SJSA1 (cell line): ENCODE measurements at regions not wholly inside any gene's neighbourhood (a gene's known extent, or its start where the extent isn't known, plus 50 kb on each side); places are given as distances from the start of the nearest gene placed in this dataset.

Experiments used
- DNase-seq, 2 experiments: peaks; one replicate each; pipeline ENCODE4 v3.0.0-alpha.2; 2015 to 2020; ENCODE audit warnings: low spot score in 2 of 2, low read depth in 1 of 2
- H3K27ac ChIP-seq: fragments of 250-450 bp; sonication (Bioruptor Pico); 2 replicates; pipeline ENCODE4 v1.5.1; 2020; ENCODE audit warnings: mild to moderate bottlenecking, moderate library complexity
- H3K27me3 ChIP-seq: fragments of 250-450 bp; sonication (Bioruptor Pico); replicated peaks from 2 replicates; pipeline ENCODE4 v1.5.1; 2020; ENCODE audit warnings: mild to moderate bottlenecking, moderate library complexity
- H3K36me3 ChIP-seq: fragments of 250-450 bp; sonication (Bioruptor Pico); 2 replicates; pipeline ENCODE4 v1.5.1; 2020; ENCODE audit warnings: mild to moderate bottlenecking
- H3K4me1 ChIP-seq: fragments of 250-450 bp; sonication (Bioruptor Pico); replicated peaks from 2 replicates; pipeline ENCODE4 v1.6.1; 2021; ENCODE audit warnings: mild to moderate bottlenecking
- H3K4me3 ChIP-seq: fragments of 250-450 bp; sonication (Bioruptor Pico); 2 replicates; pipeline ENCODE4 v1.5.1; 2020; ENCODE audit warnings: mild to moderate bottlenecking
- H3K9me3 ChIP-seq: fragments of 250-450 bp; sonication (Bioruptor Pico); replicated peaks from 2 replicates; pipeline ENCODE4 v1.5.1; 2020; ENCODE audit warnings: mild to moderate bottlenecking

DNA sequence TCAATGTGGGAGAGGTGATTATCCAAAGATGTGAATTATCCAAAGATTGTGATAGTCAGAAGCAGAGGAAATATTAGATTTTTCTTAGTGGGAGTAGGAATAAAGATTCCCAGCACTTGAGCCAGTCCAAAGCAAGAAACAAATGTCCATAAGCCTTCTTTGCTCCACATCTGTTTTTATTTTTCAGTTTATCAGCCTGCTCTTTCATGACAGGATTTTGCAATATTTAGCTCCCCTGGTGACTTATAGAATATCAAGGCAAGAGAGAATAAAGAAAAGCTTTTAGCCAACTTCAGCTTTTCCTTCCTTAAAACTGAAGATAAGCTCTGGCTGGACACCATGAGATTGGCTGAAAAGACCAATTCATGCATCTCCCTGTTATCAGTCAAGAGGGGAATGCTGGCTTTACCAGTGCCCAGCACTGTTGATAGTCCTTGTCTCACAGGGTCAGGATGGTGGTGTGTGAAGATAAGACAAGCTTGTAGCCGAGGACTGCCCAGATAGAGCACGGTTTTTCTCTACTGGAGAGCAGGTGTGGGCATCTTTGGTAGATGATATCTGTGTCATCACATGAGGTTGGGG lies 706.5 kb downstream of the KCNJ2 start:
- H3K27me3 ChIP-seq: no peaks in the 10 kb centered on the region
- no peaks in the 10 kb centered on the region for H3K4me1 ChIP-seq
- no peak overlapping the region for H3K27ac ChIP-seq
- no peak for DNase-seq
- H3K4me3 ChIP-seq: no peak overlapping the region
- H3K9me3 ChIP-seq: peaks cover 2% of the 10 kb centered on the region; the same call in 1 of the 2 replicates
- no peaks in the 10 kb centered on the region for H3K36me3 ChIP-seq

DNA sequence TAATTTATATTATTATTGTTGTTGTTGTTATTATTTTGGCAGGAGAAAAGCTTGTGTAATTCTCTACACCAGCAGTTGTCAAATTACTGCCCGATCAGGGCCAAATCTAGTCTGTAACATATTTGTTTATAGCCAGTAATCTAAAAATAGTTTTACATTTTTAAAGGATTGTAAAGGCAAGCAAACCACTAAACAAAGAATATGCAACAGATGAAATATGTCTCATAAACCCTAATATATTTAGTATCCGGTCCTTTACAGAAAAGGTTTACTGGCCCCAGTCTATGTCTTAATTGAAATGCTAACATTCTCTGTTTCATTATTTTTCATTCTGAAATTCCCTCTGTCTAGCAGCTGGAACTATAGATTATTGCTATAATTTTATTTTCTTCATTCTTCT lies 709.5 kb downstream of the KCNJ2 start:
- no peak for DNase-seq
- peaks cover 2% of the 10 kb centered on the region; the same call in 1 of the 2 replicates for H3K9me3 ChIP-seq
- H3K36me3 ChIP-seq: no peaks in the 10 kb centered on the region
- no peak overlapping the region for H3K4me3 ChIP-seq
- H3K27me3 ChIP-seq: no peaks in the 10 kb centered on the region
- H3K4me1 ChIP-seq: no peaks in the 10 kb centered on the region
- no peak overlapping the region for H3K27ac ChIP-seq

DNA sequence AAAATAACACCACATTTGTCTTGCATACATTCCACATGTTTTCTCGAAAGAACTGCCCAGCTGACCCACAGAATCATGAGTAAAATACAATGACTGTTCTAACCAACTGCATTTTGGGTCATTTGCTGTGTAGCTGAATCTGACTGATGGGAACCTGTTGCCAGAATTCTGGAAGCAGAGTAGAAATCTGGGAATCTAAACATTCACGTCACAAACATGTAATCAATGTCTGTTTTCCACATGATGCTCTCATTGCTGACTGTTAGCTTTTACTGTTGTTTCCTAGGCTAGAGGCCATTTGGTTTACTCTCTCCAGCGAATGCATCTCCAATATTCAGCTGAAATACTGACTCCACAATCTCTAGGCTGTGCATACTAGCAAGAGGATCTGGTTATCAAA lies 710.1 kb downstream of the KCNJ2 start:
- H3K4me1 ChIP-seq: no peaks in the 10 kb centered on the region
- H3K27ac ChIP-seq: no peak overlapping the region
- H3K4me3 ChIP-seq: no peak overlapping the region
- H3K9me3 ChIP-seq: peaks cover 2% of the 10 kb centered on the region; the same call in 1 of the 2 replicates
- DNase-seq: no peak
- H3K36me3 ChIP-seq: no peaks in the 10 kb centered on the region
- H3K27me3 ChIP-seq: no peaks in the 10 kb centered on the region

DNA sequence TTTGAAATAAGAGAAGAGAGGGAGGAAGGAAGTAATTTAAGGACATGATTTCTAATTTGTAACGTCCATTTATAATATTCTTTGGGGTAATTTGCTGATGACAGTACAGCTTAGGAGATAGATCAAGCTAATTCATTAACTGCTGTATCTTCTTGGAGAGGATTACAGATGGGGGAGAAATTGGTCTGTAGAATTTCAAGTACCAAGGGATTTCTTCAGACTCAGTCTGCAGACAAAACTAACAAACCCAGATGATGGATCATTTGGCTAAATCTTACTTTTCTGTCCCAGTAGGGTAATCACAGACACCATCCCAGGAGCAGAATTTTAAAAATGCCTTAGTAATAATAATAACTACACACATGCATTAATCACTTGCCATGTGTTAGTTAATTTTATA lies 711.8 kb downstream of the KCNJ2 start:
- no peaks in the 10 kb centered on the region for H3K36me3 ChIP-seq
- no peaks in the 10 kb centered on the region for H3K4me1 ChIP-seq
- no peak for DNase-seq

DNA sequence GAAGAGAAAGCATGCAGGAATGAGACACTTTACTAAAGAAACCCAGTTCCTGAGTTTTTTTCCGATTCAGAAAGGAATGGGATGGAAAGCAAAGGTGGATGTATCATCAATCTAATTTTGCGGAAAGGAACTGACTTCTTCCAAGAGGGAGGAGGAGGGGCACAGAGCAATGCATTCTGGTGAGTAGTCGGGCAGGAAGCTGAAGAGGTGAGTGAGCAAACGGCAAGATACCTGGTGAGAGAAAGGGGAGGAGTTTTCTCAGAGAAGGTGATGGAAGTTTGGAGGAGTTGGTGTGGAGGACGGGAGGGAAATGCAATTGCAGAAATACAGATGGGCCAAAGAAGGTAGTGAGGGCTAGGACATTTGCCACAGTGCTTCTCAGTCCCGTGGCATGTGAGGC lies 713.2 kb downstream of the KCNJ2 start:
- Histone ChIP-seq H3K4me1 (no peaks in the 10 kb centered on the region), H3K4me3 (no peak overlapping the region), H3K9me3 (0 out of 2 replicates have a peak, but pooled peaks cover 2% of the 10 kb centered on the region), H3K27ac (no peak overlapping the region), H3K27me3 (no peaks in the 10 kb centered on the region), H3K36me3 (no peaks in the 10 kb centered on the region)
- no peak for DNase-seq

More for the DNA sequence above, 711.8 kb downstream of the KCNJ2 start:
- H3K4me3 ChIP-seq: no peak overlapping the region
- no peaks in the 10 kb centered on the region for H3K27me3 ChIP-seq
- no peak overlapping the region for H3K27ac ChIP-seq
- H3K9me3 ChIP-seq: peaks cover 2% of the 10 kb centered on the region; the same call in 1 of the 2 replicates

DNA sequence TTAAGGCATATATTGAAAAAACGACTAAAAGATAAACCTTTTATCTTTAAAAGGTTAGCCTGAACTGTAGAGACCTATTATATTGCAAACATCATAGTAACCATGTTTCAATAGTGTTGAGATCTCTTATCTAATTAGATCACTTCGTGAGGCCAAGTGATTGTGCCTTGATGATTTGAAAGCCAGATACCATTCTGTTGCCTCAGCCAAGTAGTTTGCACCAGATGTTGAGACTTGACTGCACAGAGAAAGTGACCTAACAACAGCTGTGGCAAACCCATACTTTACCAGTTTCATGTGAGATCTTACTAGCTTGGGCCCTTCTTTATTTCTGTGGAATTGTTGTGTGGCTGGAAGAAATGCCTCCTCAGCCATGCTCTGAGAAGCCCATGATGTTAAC lies 717.3 kb downstream of the KCNJ2 start:
- Histone ChIP-seq H3K4me1 (no peaks in the 10 kb centered on the region), H3K27me3 (no peaks in the 10 kb centered on the region), H3K9me3 (0 out of 2 replicates have a peak, but pooled peaks cover 4% of the 10 kb centered on the region), H3K4me3 (no peak overlapping the region), H3K36me3 (no peaks in the 10 kb centered on the region), H3K27ac (no peak overlapping the region)
- no peak for DNase-seq

DNA sequence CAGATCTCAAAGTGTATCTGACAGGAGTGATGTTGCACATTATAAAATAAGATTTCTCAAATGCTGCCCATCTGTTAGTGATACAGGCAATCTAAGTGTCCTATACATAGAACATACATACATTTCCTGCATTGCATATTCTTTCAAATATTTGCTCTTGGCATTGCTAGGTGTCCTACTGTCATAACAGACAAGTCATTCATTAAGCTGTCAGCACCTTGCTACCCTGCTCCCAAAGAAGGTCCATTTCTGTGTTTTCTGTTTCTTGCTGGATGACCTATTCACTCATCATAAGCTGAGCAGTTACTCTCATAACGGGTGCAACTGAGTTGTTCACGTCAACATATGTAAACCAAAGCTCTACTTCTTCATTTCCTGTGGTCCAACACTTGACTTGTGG lies 719.0 kb downstream of the KCNJ2 start:
- no peak for DNase-seq
- 0 out of 2 replicates have a peak, but pooled peaks cover 4% of the 10 kb centered on the region for H3K9me3 ChIP-seq
- no peaks in the 10 kb centered on the region for H3K4me1 ChIP-seq
- no peak overlapping the region for H3K4me3 ChIP-seq
- H3K27me3 ChIP-seq: no peaks in the 10 kb centered on the region; the same call in 1 of the 2 replicates
- no peak overlapping the region for H3K27ac ChIP-seq
- H3K36me3 ChIP-seq: no peaks in the 10 kb centered on the region

DNA sequence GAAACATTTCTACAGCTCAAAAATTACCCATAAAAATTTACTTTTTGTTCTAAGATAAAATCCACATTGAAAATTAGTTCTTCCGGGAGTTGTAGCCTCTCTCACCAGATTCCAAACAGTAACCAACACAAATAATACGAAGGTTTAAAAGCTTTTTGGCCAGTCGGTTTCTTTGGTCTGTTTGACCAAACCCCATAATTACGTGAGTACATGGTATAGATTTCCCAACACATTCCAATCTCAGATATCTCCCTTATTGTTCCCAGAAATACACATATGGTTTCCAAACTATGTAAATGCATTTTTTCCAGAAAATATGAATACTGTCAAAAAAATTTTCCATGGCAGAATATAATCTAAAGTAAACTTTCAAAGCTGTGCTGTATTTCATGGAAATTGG lies 722.0 kb downstream of the KCNJ2 start:
- no peak overlapping the region for H3K4me3 ChIP-seq
- no peaks in the 10 kb centered on the region; the same call in 1 of the 2 replicates for H3K27me3 ChIP-seq
- H3K4me1 ChIP-seq: no peaks in the 10 kb centered on the region
- DNase-seq: no peak
- H3K27ac ChIP-seq: no peak overlapping the region
- H3K9me3 ChIP-seq: 0 out of 2 replicates have a peak, but pooled peaks cover 9% of the 10 kb centered on the region
- no peaks in the 10 kb centered on the region for H3K36me3 ChIP-seq

DNA sequence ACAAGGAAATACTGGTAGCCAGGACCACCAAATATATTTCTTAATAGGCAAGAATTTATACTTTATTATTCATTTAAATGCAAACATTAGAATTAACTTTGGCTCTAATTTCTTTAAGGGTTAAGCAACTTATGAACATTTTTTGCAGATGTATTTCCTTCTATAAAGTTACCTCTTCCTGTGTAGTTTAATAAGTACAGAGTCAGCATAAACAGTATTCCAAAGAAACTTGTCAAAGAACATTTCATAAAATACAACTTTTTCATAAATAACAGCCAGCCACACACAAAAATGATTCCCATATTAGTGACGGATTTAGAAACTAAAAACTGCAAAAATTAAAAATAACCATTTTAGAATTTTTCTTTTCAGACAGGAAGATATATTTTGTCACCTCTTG lies 723.2 kb downstream of the KCNJ2 start:
- Histone ChIP-seq H3K36me3 (no peaks in the 10 kb centered on the region), H3K4me1 (no peaks in the 10 kb centered on the region), H3K4me3 (no peak overlapping the region), H3K9me3 (0 out of 2 replicates have a peak, but pooled peaks cover 9% of the 10 kb centered on the region), H3K27me3 (no peaks in the 10 kb centered on the region; the same call in 1 of the 2 replicates), H3K27ac (no peak overlapping the region)
- DNase-seq: no peak

DNA sequence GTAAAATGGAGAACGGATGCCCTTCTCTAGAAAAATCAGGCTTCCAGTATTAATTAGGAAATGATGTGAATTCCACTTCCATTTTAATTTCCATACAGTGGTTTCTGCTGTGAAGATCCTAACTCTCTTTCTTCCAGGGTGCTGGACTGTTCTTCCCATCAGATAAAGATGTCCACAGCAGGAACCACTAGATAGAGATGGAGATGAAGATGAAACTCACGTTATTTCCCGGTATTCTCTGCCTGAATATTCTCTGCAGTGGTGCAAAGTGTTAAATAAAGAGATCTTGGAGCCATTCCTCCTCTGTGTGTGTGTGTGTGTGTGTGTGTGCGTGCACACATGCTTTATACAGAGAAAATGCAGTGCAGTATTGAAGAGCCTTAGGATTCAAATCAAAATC lies 727.5 kb downstream of the KCNJ2 start:
- Histone ChIP-seq H3K4me1 (no peaks in the 10 kb centered on the region), H3K27me3 (no peaks in the 10 kb centered on the region; the same call in 1 of the 2 replicates), H3K4me3 (no peak overlapping the region), H3K27ac (no peak overlapping the region), H3K9me3 (peaks cover 13% of the 10 kb centered on the region), H3K36me3 (no peaks in the 10 kb centered on the region)
- DNase-seq: no peak

DNA sequence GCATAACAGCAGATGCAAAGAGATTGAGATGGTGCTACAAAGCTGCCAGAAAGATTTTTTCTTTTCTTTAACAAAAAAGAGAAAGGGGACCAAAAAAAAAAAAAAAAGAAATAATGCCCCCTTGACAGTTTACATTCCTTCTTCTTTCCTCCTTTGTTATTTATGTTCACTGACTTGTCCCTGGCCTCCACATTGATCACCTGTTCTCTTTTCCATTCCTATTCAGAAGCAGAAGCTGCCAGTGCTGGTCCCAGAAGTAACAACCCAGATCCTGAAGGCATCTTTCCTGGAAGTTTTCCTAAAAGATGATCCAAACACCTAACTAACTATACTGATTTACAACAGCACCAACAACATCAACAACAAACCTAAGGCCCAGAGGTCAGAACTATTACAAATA lies 728.1 kb downstream of the KCNJ2 start:
- Histone ChIP-seq H3K4me3 (no peak overlapping the region), H3K27me3 (no peaks in the 10 kb centered on the region; the same call in 1 of the 2 replicates), H3K4me1 (no peaks in the 10 kb centered on the region), H3K27ac (no peak overlapping the region), H3K36me3 (no peaks in the 10 kb centered on the region), H3K9me3 (peaks cover 15% of the 10 kb centered on the region)
- no peak for DNase-seq

DNA sequence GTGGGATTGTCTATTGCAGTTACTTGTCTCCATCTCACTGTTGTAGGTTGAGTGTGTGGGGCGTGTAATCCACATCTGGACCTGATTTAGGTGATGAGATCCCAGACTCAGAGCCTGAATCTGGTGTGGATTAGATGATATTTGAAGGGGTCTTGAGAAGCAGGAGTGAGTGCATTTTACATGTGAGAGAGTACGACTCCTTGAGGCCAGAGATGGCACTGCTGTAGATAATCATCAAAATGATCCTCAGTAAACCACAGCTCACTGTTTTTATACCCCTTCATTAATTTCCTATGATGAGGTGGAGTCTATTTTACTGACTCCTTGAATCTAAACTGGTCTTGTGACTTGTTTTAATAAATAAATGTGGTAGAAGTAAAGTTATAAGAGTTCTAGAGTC lies 732.5 kb downstream of the KCNJ2 start:
- Histone ChIP-seq H3K27ac (no peak overlapping the region), H3K36me3 (no peaks in the 10 kb centered on the region), H3K9me3 (peaks cover 17% of the 10 kb centered on the region), H3K4me1 (no peaks in the 10 kb centered on the region), H3K27me3 (no peaks in the 10 kb centered on the region), H3K4me3 (no peak overlapping the region)
- DNase-seq: no peak

DNA sequence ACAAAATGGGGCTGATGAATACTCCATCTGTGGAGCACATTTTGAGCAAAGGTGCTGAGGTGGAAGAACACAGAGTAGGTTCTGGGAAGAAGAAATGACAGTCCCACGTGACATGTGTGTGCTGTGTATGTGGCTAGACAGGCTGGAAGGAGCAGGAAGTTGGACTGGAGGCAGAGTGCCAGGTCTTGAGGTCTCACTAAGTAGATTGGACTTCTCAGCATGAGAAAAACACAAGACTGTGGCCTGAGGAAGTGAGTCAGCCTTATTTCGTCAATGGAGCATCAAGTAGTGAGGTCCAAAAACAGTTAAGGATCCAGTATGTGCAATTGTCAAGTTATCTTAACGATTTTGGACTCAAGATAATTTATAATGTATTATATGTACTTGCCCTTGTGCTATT lies 736.5 kb downstream of the KCNJ2 start:
- no peak overlapping the region for H3K27ac ChIP-seq
- H3K4me1 ChIP-seq: no peaks in the 10 kb centered on the region

DNA sequence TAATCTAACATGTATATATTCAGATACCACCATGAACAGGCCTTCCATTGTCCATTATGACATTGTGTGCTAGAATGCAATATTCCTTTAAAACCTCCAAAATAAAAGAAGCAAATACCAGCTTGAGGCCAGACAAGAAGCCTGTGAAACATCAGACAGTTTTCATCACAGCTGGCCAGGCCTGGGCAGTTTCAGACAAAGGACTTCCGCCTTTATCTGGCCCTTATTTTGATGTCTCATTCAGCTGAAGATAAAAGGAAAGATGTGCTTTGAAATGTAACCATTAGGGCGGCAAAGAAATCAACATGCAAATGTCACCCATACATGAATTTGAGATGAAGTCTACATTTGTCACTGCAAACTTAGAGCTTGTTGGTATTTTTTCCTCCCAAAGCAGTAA lies 737.5 kb downstream of the KCNJ2 start:
- H3K27me3 ChIP-seq: no peaks in the 10 kb centered on the region
- peaks cover 13% of the 10 kb centered on the region for H3K9me3 ChIP-seq
- no peaks in the 10 kb centered on the region for H3K36me3 ChIP-seq
- no peak overlapping the region for H3K4me3 ChIP-seq
- H3K4me1 ChIP-seq: no peaks in the 10 kb centered on the region
- H3K27ac ChIP-seq: no peak overlapping the region
- DNase-seq: no peak

More for the DNA sequence above, 736.5 kb downstream of the KCNJ2 start:
- H3K27me3 ChIP-seq: no peaks in the 10 kb centered on the region
- H3K36me3 ChIP-seq: no peaks in the 10 kb centered on the region
- peaks cover 16% of the 10 kb centered on the region for H3K9me3 ChIP-seq
- DNase-seq: no peak
- H3K4me3 ChIP-seq: no peak overlapping the region
